B cell (primary cell): ENCODE measurements at regions not wholly inside any gene's neighbourhood (a gene's known extent, or its start where the extent isn't known, plus 50 kb on each side); places are given as distances from the start of the nearest gene placed in this dataset.

Experiments
- CTCF ChIP-seq: fragments of 200-600 bp; IDR thresholded peaks from one replicate; pipeline ENCODE4 v1.8.0; 2022; ENCODE audit warnings: antibody characterized with exemption, mild to moderate bottlenecking
- EZH2 ChIP-seq: IDR thresholded peaks from 2 replicates; pipeline ENCODE4 v1.6.1; 2012; ENCODE audit warnings: borderline replicate concordance, low read depth, mild to moderate bottlenecking, moderate library complexity, low read length; ENCODE audit not compliant: insufficient read depth, poor library complexity, severe bottlenecking

- TF ChIP-seq CTCF (no peak), EZH2 (no peak)
Observed at GRCh38 chr6:121901432-121901831, 466.0 kb downstream of the GJA1 start.
